SH-SY5Y (cell line): ENCODE measurements at regions not wholly inside any gene's neighbourhood (a gene's known extent, or its start where the extent isn't known, plus 50 kb on each side); places are given as distances from the start of the nearest gene placed in this dataset.

Source experiments
- GATA2 ChIP-seq: IDR thresholded peaks from 2 replicates; pipeline ENCODE4 v1.6.1; 2011; ENCODE audit warnings: mild to moderate bottlenecking, low read depth, low read length
- GATA3 ChIP-seq: IDR thresholded peaks from 2 replicates; pipeline ENCODE4 v1.6.1; 2011; ENCODE audit warnings: low read depth, mild to moderate bottlenecking, low read length, moderate library complexity

- no peak for TF ChIP-seq GATA2
- no peak for TF ChIP-seq GATA3
Observed at GRCh38 chr5:74461251-74461650, 179.3 kb downstream of the ENC1 start.
